Astrocyte (in vitro differentiated cells and primary cell): ENCODE measurements at regions not wholly inside any gene's neighbourhood (a gene's known extent, or its start where the extent isn't known, plus 50 kb on each side); places are given as distances from the start of the nearest gene placed in this dataset.

ENCODE experiments used
- EZH2 ChIP-seq: IDR thresholded peaks from 2 replicates; pipeline ENCODE4 v1.6.1; 2012; ENCODE audit warnings: mild to moderate bottlenecking, low read length, inconsistent platforms; ENCODE audit not compliant: insufficient read depth
- TF ChIP-seq, protein P1 (sequence below): IDR thresholded peaks from 2 replicates; pipeline ENCODE4 v1.5.1; 2011; ENCODE audit warnings: low read depth, mild to moderate bottlenecking, inconsistent platforms, low read length, moderate library complexity; ENCODE audit not compliant: insufficient read depth

- TF ChIP-seq, protein P1, sequence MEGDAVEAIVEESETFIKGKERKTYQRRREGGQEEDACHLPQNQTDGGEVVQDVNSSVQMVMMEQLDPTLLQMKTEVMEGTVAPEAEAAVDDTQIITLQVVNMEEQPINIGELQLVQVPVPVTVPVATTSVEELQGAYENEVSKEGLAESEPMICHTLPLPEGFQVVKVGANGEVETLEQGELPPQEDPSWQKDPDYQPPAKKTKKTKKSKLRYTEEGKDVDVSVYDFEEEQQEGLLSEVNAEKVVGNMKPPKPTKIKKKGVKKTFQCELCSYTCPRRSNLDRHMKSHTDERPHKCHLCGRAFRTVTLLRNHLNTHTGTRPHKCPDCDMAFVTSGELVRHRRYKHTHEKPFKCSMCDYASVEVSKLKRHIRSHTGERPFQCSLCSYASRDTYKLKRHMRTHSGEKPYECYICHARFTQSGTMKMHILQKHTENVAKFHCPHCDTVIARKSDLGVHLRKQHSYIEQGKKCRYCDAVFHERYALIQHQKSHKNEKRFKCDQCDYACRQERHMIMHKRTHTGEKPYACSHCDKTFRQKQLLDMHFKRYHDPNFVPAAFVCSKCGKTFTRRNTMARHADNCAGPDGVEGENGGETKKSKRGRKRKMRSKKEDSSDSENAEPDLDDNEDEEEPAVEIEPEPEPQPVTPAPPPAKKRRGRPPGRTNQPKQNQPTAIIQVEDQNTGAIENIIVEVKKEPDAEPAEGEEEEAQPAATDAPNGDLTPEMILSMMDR: no peak
- TF ChIP-seq EZH2: no peak
Measured at GRCh38 chr3:152056481-152056880, 183.0 kb downstream of the SUCNR1 start.
